Vagina (tissue), 2 donors: ENCODE measurements at regions not wholly inside any gene's neighbourhood (a gene's known extent, or its start where the extent isn't known, plus 50 kb on each side); places are given as distances from the start of the nearest gene placed in this dataset.

Experiments
- POLR2A ChIP-seq, 2 donors: fragments of 450-650 bp; IDR thresholded peaks; one replicate each; pipeline ENCODE4 v1.6.1; 2017; ENCODE audit warnings: antibody characterized with exemption in 2 of 2, mild to moderate bottlenecking in 2 of 2, moderate library complexity in 2 of 2
- TF ChIP-seq, protein P1 (sequence below), 3 experiments: fragments of 450-650 bp in 2 of 3; fragments of 200-600 bp in 1 of 3; sonication (generic) in 1 of 3; IDR thresholded peaks; one replicate each; pipeline ENCODE4 v1.5.1; 2017 to 2019; ENCODE audit warnings: antibody characterized with exemption in 3 of 3, mild to moderate bottlenecking in 2 of 3, moderate library complexity in 2 of 3

DNA sequence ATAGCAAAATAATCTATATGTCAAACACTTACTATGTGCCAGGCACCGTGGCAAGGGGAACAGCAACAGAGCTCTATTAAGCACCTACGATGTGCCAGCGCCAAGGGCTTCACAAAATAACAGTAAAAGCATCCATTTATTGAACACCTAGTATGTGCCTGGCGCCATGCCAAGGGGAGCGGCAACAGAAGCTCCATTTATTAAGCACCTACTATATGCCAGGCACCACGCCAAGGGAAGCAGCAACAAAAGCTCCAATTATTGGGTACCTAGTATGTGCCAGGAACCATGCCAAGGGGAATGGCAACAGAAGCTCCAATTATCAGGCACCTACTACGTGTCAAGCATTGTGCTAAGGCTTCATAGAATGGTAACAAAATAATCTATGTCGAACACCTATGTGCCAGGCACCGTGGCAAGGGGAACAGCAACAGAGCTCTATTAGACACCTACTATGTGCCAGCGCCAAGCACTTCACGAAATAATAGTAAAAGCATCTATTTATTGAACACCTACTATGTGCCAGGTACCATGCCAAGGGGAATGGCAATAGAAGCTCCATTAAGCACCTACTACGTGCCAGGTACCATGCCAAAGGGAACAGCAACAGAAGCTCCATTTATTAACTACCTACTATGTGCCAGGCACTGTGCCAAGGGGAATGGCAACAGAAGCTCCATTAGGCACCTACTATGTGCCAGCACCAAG is 107.7 kb downstream of the PTPRS start:
- TF ChIP-seq, protein P1, sequence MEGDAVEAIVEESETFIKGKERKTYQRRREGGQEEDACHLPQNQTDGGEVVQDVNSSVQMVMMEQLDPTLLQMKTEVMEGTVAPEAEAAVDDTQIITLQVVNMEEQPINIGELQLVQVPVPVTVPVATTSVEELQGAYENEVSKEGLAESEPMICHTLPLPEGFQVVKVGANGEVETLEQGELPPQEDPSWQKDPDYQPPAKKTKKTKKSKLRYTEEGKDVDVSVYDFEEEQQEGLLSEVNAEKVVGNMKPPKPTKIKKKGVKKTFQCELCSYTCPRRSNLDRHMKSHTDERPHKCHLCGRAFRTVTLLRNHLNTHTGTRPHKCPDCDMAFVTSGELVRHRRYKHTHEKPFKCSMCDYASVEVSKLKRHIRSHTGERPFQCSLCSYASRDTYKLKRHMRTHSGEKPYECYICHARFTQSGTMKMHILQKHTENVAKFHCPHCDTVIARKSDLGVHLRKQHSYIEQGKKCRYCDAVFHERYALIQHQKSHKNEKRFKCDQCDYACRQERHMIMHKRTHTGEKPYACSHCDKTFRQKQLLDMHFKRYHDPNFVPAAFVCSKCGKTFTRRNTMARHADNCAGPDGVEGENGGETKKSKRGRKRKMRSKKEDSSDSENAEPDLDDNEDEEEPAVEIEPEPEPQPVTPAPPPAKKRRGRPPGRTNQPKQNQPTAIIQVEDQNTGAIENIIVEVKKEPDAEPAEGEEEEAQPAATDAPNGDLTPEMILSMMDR (IDR thresholded peaks at IDR 0.05): no peak
- TF ChIP-seq POLR2A (IDR thresholded peaks at IDR 0.05): no peak
